Mucosa of rectum (tissue), 2 donors: ENCODE measurements at regions not wholly inside any gene's neighbourhood (a gene's known extent, or its start where the extent isn't known, plus 50 kb on each side); places are given as distances from the start of the nearest gene placed in this dataset.

ENCODE experiments used
- H3K27ac ChIP-seq, 2 donors: one replicate each; pipeline ENCODE4 v1.7.0; 2013; ENCODE audit warnings: inconsistent platforms in 2 of 2, low read depth in 2 of 2, low read length in 2 of 2
- H3K27me3 ChIP-seq, 2 donors: one replicate each; pipeline ENCODE4 v1.7.0; 2013; ENCODE audit warnings: low read length in 2 of 2; ENCODE audit not compliant: control insufficient read depth in 2 of 2, insufficient read depth in 2 of 2
- H3K36me3 ChIP-seq, 2 donors: one replicate each; pipeline ENCODE4 v1.7.0; 2013; ENCODE audit warnings: low read length in 2 of 2; ENCODE audit not compliant: control insufficient read depth in 2 of 2, insufficient read depth in 2 of 2
- H3K4me1 ChIP-seq, 2 donors: one replicate each; pipeline ENCODE4 v1.7.0; 2013; ENCODE audit warnings: low read length in 2 of 2, mild to moderate bottlenecking in 1 of 2; ENCODE audit not compliant: control insufficient read depth in 2 of 2, insufficient read depth in 2 of 2
- H3K4me3 ChIP-seq, 2 donors: one replicate each; pipeline ENCODE4 v1.7.0; 2013; ENCODE audit warnings: low read length in 2 of 2
- H3K9ac ChIP-seq, 2 donors: one replicate each; pipeline ENCODE4 v1.7.0; 2013; ENCODE audit warnings: low read length in 2 of 2, low read depth in 1 of 2, mild to moderate bottlenecking in 1 of 2
- H3K9me3 ChIP-seq, 2 donors: one replicate each; pipeline ENCODE4 v1.7.0; 2013; ENCODE audit warnings: low read length in 2 of 2; ENCODE audit not compliant: control insufficient read depth in 2 of 2
- donor health status: healthy.
- donor health status: Normal muscosa, but diverticular disease.

GRCh38 chr3:59463253-59463652 lies 413.4 kb upstream of the CFAP20DC start:
- Histone ChIP-seq H3K4me1 (no peaks in the 10 kb centered on the region), H3K36me3 (no peaks in the 10 kb centered on the region), H3K9ac (no peak overlapping the region), H3K9me3 (no peaks in the 10 kb centered on the region), H3K27ac (no peak overlapping the region), H3K4me3 (no peak overlapping the region), H3K27me3 (no peaks in the 10 kb centered on the region)

GRCh38 chr3:59460068-59460467 lies 410.2 kb upstream of the CFAP20DC start:
- no peaks in the 10 kb centered on the region for H3K27me3 ChIP-seq
- H3K9me3 ChIP-seq: no peaks in the 10 kb centered on the region
- no peak overlapping the region for H3K9ac ChIP-seq
- H3K4me3 ChIP-seq: no peak overlapping the region
- H3K36me3 ChIP-seq: no peaks in the 10 kb centered on the region
- no peaks in the 10 kb centered on the region for H3K4me1 ChIP-seq
- H3K27ac ChIP-seq: no peak overlapping the region

GRCh38 chr3:59456852-59457485 lies 407.1 kb upstream of the CFAP20DC start:
- no peaks in the 10 kb centered on the region for H3K4me1 ChIP-seq
- H3K4me3 ChIP-seq: no peak overlapping the region
- H3K9me3 ChIP-seq: no peaks in the 10 kb centered on the region
- no peak overlapping the region for H3K9ac ChIP-seq
- no peaks in the 10 kb centered on the region for H3K36me3 ChIP-seq
- no peaks in the 10 kb centered on the region for H3K27me3 ChIP-seq
- H3K27ac ChIP-seq: no peak overlapping the region

GRCh38 chr3:59451800-59452746 lies 402.2 kb upstream of the CFAP20DC start:
- Histone ChIP-seq H3K9ac (no peak overlapping the region), H3K27ac (peak overlapping the region in 1 of 2 donors; percentile 12), H3K4me1 (peaks cover 0 to 4% of the 10 kb centered on the region in 2 donors), H3K36me3 (no peaks in the 10 kb centered on the region), H3K4me3 (no peak overlapping the region), H3K9me3 (no peaks in the 10 kb centered on the region), H3K27me3 (no peaks in the 10 kb centered on the region)

GRCh38 chr3:59450946-59451763 lies 401.3 kb upstream of the CFAP20DC start:
- Histone ChIP-seq H3K9ac (no peak overlapping the region), H3K4me3 (no peak overlapping the region), H3K4me1 (peaks cover 0 to 4% of the 10 kb centered on the region in 2 donors), H3K36me3 (no peaks in the 10 kb centered on the region), H3K9me3 (no peaks in the 10 kb centered on the region), H3K27ac (peak overlapping the region in 1 of 2 donors; percentile 72), H3K27me3 (no peaks in the 10 kb centered on the region)

GRCh38 chr3:59450437-59450836 lies 400.6 kb upstream of the CFAP20DC start:
- H3K36me3 ChIP-seq: no peaks in the 10 kb centered on the region
- H3K9me3 ChIP-seq: no peaks in the 10 kb centered on the region
- no peak overlapping the region for H3K4me3 ChIP-seq
- peak overlapping the region in 1 of 2 donors; percentile 72 for H3K27ac ChIP-seq
- H3K9ac ChIP-seq: no peak overlapping the region
- peaks cover 0 to 4% of the 10 kb centered on the region in 2 donors for H3K4me1 ChIP-seq
- H3K27me3 ChIP-seq: no peaks in the 10 kb centered on the region

GRCh38 chr3:59446775-59447465 lies 397.1 kb upstream of the CFAP20DC start:
- H3K9me3 ChIP-seq: no peaks in the 10 kb centered on the region
- H3K36me3 ChIP-seq: no peaks in the 10 kb centered on the region
- H3K27ac ChIP-seq: no peak overlapping the region
- H3K4me1 ChIP-seq: peaks cover 0 to 4% of the 10 kb centered on the region in 2 donors
- no peaks in the 10 kb centered on the region for H3K27me3 ChIP-seq
- no peak overlapping the region for H3K9ac ChIP-seq
- H3K4me3 ChIP-seq: no peak overlapping the region

GRCh38 chr3:59444676-59445075 lies 394.9 kb upstream of the CFAP20DC start:
- no peak overlapping the region for H3K9ac ChIP-seq
- H3K36me3 ChIP-seq: no peaks in the 10 kb centered on the region
- H3K27me3 ChIP-seq: no peaks in the 10 kb centered on the region
- H3K4me1 ChIP-seq: no peaks in the 10 kb centered on the region
- no peak overlapping the region for H3K27ac ChIP-seq
- H3K9me3 ChIP-seq: no peaks in the 10 kb centered on the region
- no peak overlapping the region for H3K4me3 ChIP-seq

- H3K4me1 ChIP-seq: no peaks in the 10 kb centered on the region
- H3K27ac ChIP-seq: no peak overlapping the region
These were observed 394.5 kb upstream of the CFAP20DC start for GRCh38 chr3:59444294-59444671.

More at GRCh38 chr3:59444294-59444671, 394.5 kb upstream of the CFAP20DC start:
- Histone ChIP-seq H3K9me3 (no peaks in the 10 kb centered on the region), H3K4me3 (no peak overlapping the region), H3K9ac (no peak overlapping the region), H3K36me3 (no peaks in the 10 kb centered on the region), H3K27me3 (no peaks in the 10 kb centered on the region)
